Breast epithelium (tissue), 3 donors: ENCODE measurements at regions not wholly inside any gene's neighbourhood (a gene's known extent, or its start where the extent isn't known, plus 50 kb on each side); places are given as distances from the start of the nearest gene placed in this dataset.

Experiments
- POLR2A ChIP-seq: fragments of 450-650 bp; IDR thresholded peaks from one replicate; pipeline ENCODE4 v1.6.1; 2016; ENCODE audit warnings: antibody characterized with exemption, mild to moderate bottlenecking, moderate library complexity
- POLR2AphosphoS5 ChIP-seq, 3 donors: sonication (generic); formaldehyde crosslinking; IDR thresholded peaks; one replicate each; pipeline ENCODE4 v1.6.1; 2017; ENCODE audit warnings: antibody characterized with exemption in 3 of 3
- TF ChIP-seq, protein P1 (sequence below), 3 donors: fragments of 450-650 bp; IDR thresholded peaks; one replicate each; pipeline ENCODE4 v1.5.1; 2016 to 2017; ENCODE audit warnings: antibody characterized with exemption in 3 of 3, mild to moderate bottlenecking in 3 of 3, moderate library complexity in 3 of 3

GRCh38 chr10:78171633-78172400, 138.2 kb downstream of the RPS24 start:
- TF ChIP-seq, protein P1, sequence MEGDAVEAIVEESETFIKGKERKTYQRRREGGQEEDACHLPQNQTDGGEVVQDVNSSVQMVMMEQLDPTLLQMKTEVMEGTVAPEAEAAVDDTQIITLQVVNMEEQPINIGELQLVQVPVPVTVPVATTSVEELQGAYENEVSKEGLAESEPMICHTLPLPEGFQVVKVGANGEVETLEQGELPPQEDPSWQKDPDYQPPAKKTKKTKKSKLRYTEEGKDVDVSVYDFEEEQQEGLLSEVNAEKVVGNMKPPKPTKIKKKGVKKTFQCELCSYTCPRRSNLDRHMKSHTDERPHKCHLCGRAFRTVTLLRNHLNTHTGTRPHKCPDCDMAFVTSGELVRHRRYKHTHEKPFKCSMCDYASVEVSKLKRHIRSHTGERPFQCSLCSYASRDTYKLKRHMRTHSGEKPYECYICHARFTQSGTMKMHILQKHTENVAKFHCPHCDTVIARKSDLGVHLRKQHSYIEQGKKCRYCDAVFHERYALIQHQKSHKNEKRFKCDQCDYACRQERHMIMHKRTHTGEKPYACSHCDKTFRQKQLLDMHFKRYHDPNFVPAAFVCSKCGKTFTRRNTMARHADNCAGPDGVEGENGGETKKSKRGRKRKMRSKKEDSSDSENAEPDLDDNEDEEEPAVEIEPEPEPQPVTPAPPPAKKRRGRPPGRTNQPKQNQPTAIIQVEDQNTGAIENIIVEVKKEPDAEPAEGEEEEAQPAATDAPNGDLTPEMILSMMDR (IDR thresholded peaks at IDR 0.05) = no peak
- TF ChIP-seq POLR2AphosphoS5 (IDR thresholded peaks at IDR 0.05) = no peak
- TF ChIP-seq POLR2A = no peak
